ENCODE measurements at regions not wholly inside any gene's neighbourhood (a gene's known extent, or its start where the extent isn't known, plus 50 kb on each side); places are given as distances from the start of the nearest gene placed in this dataset.
"Not testable (repeated sequence)": the region's sequence is repeated elsewhere in the genome, so short reads cannot be mapped to it uniquely, and the experiment has no call there.

- DNase-seq, result no peak
These were observed 61.0 kb upstream of the ADAMTS2 start for GRCh38 chr5:179406031-179406961.

GRCh38 chr5:179405426-179406030, 60.3 kb upstream of the ADAMTS2 start:
- no peak for DNase-seq

- DNase-seq, result no peak
These were observed 59.8 kb upstream of the ADAMTS2 start for GRCh38 chr5:179405054-179405416.

- DNase-seq, result no peak
These were observed 59.2 kb upstream of the ADAMTS2 start for GRCh38 chr5:179404321-179405053.

- no peak for DNase-seq
These were observed 58.3 kb upstream of the ADAMTS2 start for GRCh38 chr5:179403426-179404147.

- DNase-seq, result not testable (repeated sequence)
These were observed 55.2 kb upstream of the ADAMTS2 start for GRCh38 chr5:179400435-179400834.

- DNase-seq, result no peak
These were observed 54.8 kb upstream of the ADAMTS2 start for GRCh38 chr5:179400020-179400419.

- not testable (repeated sequence) for DNase-seq
These were observed 54.1 kb upstream of the ADAMTS2 start for GRCh38 chr5:179399327-179399726.

GRCh38 chr5:179397516-179397915, 52.3 kb upstream of the ADAMTS2 start:
- DNase-seq, result no peak
